GM19240 (cell line): ENCODE measurements at regions not wholly inside any gene's neighbourhood (a gene's known extent, or its start where the extent isn't known, plus 50 kb on each side); places are given as distances from the start of the nearest gene placed in this dataset.

Source experiments
- DNase-seq: peaks from one replicate; pipeline ENCODE4 v3.0.0; 2011; ENCODE audit warnings: low spot score; ENCODE audit not compliant: insufficient read length

GRCh38 chr3:168850109-168850508 is 754.4 kb upstream of the GOLIM4 start:
- DNase-seq, result no peak

GRCh38 chr3:168847291-168847883 is 751.7 kb upstream of the GOLIM4 start:
- DNase-seq, result no peak

- no peak for DNase-seq
These were observed 749.3 kb upstream of the GOLIM4 start for GRCh38 chr3:168844894-168845482.

GRCh38 chr3:168844472-168844871 is 748.7 kb upstream of the GOLIM4 start:
- no peak for DNase-seq

GRCh38 chr3:168843481-168843880 is 747.8 kb upstream of the GOLIM4 start:
- DNase-seq, result no peak

GRCh38 chr3:168839653-168840052 is 743.9 kb upstream of the GOLIM4 start:
- no peak for DNase-seq

- DNase-seq, result no peak
These were observed 738.8 kb upstream of the GOLIM4 start for GRCh38 chr3:168834558-168834957.

- DNase-seq, result no peak
These were observed 733.2 kb upstream of the GOLIM4 start for GRCh38 chr3:168828943-168829342.

GRCh38 chr3:168828536-168828935 is 732.8 kb upstream of the GOLIM4 start:
- no peak for DNase-seq

- no peak for DNase-seq
These were observed 732.3 kb upstream of the GOLIM4 start for GRCh38 chr3:168828014-168828413.

- DNase-seq, result no peak
These were observed 728.4 kb upstream of the GOLIM4 start for GRCh38 chr3:168824107-168824506.

GRCh38 chr3:168823466-168823865 is 727.7 kb upstream of the GOLIM4 start:
- no peak for DNase-seq

GRCh38 chr3:168820810-168821415 is 725.2 kb upstream of the GOLIM4 start:
- no peak for DNase-seq

- DNase-seq, result no peak
These were observed 721.5 kb upstream of the GOLIM4 start for GRCh38 chr3:168817177-168817576.

- DNase-seq, result no peak
These were observed 720.2 kb upstream of the GOLIM4 start for GRCh38 chr3:168815946-168816345.

- no peak for DNase-seq
These were observed 717.6 kb upstream of the GOLIM4 start for GRCh38 chr3:168813225-168813802.

- DNase-seq, result no peak
These were observed 716.5 kb upstream of the GOLIM4 start for GRCh38 chr3:168812234-168812633.

GRCh38 chr3:168808596-168808995 is 712.9 kb upstream of the GOLIM4 start:
- DNase-seq, result no peak

- DNase-seq, result no peak
These were observed 711.7 kb upstream of the GOLIM4 start for GRCh38 chr3:168807448-168807847.

GRCh38 chr3:168806871-168807270 is 711.1 kb upstream of the GOLIM4 start:
- DNase-seq, result no peak

- DNase-seq, result no peak
These were observed 707.8 kb upstream of the GOLIM4 start for GRCh38 chr3:168803536-168803935.

GRCh38 chr3:168802766-168803165 is 707.0 kb upstream of the GOLIM4 start:
- DNase-seq, result no peak

- DNase-seq, result no peak
These were observed 706.1 kb upstream of the GOLIM4 start for GRCh38 chr3:168801794-168802193.
